Activated CD8-positive, alpha-beta T cell treated with anti-CD3 and anti-CD28 coated beads for 36 hours (primary cell): ENCODE measurements at regions not wholly inside any gene's neighbourhood (a gene's known extent, or its start where the extent isn't known, plus 50 kb on each side); places are given as distances from the start of the nearest gene placed in this dataset.

Experiments used
- ATAC-seq: fragments of 200-7000 bp; cut with Tn5 transposase; one replicate; pipeline ENCODE4 v1.10.0; 2021; ENCODE audit warnings: mild to moderate bottlenecking, moderate library complexity
- CTCF ChIA-PET: fragments of 350-600 bp; sonication (Branson Sonifier 250); formaldehyde crosslinking; loops from one replicate; lab custom pipeline; 2021; ENCODE audit warnings: antibody characterized with exemption; lab: Charles Lee
- POLR2A ChIA-PET: fragments of 350-600 bp; sonication (Branson Sonifier 250); formaldehyde crosslinking; loops from one replicate; lab custom pipeline; 2021; ENCODE audit warnings: antibody characterized with exemption; lab: Charles Lee
- DNase-seq: peaks from one replicate; pipeline ENCODE4 v3.0.0-alpha.2; 2020
- H3K27ac Mint-ChIP-seq: one replicate; pipeline ENCODE4 v1.8.0; 2021; ENCODE audit warnings: mild to moderate bottlenecking, mixed read lengths
- H3K27me3 Mint-ChIP-seq: one replicate; pipeline ENCODE4 v1.8.0; 2021; ENCODE audit warnings: mixed read lengths
- H3K36me3 Mint-ChIP-seq: one replicate; pipeline ENCODE4 v1.8.0; 2021; ENCODE audit warnings: low read depth, mixed read lengths
- H3K4me1 Mint-ChIP-seq: one replicate; pipeline ENCODE4 v1.8.0; 2021; ENCODE audit warnings: low read depth, mixed read lengths
- H3K4me3 Mint-ChIP-seq: one replicate; pipeline ENCODE4 v1.8.0; 2021; ENCODE audit warnings: mild to moderate bottlenecking, moderate library complexity, mixed read lengths
- H3K9me3 Mint-ChIP-seq: one replicate; pipeline ENCODE4 v1.8.0; 2021; ENCODE audit warnings: mixed read lengths
- CTCF ChIP-seq: fragments of 200-600 bp; IDR thresholded peaks from one replicate; pipeline ENCODE4 v1.8.0; 2022; ENCODE audit warnings: antibody characterized with exemption, mild to moderate bottlenecking
- intact Hi-C: fragments of 100-400 bp; cut with micrococcal nuclease; formaldehyde crosslinking; loops from one replicate; pipeline ENCODE4 v1.10.0; 2022

- CTCF ChIA-PET: no interaction called here
- ATAC-seq (no peak), DNase-seq (peak; percentile 2)
- peaks cover 25% of the 10 kb centered on the region for H3K9me3 Mint-ChIP-seq
- H3K36me3 Mint-ChIP-seq: no peaks in the 10 kb centered on the region
- POLR2A ChIA-PET: no interaction called here
- intact Hi-C loops: no loop called here
- no peaks in the 10 kb centered on the region for H3K27me3 Mint-ChIP-seq
- TF ChIP-seq CTCF: no peak
- no peaks in the 10 kb centered on the region for H3K4me1 Mint-ChIP-seq
- no peak overlapping the region for H3K27ac Mint-ChIP-seq
- no peak overlapping the region for H3K4me3 Mint-ChIP-seq
Measured at GRCh38 chr18:30192216-30192615, 850.3 kb downstream of the DSC3 start.

GRCh38 chr18:30186245-30186644, 856.3 kb downstream of the DSC3 start:
- ChIA-PET CTCF (no interaction called here), POLR2A (no interaction called here)
- DNase-seq (no peak), ATAC-seq (no peak)
- Mint-ChIP-seq H3K9me3 (peaks cover 13% of the 10 kb centered on the region), H3K4me3 (no peak overlapping the region), H3K4me1 (no peaks in the 10 kb centered on the region), H3K36me3 (no peaks in the 10 kb centered on the region), H3K27me3 (no peaks in the 10 kb centered on the region), H3K27ac (no peak overlapping the region)
- intact Hi-C loops: no loop called here
- TF ChIP-seq CTCF: no peak

- Mint-ChIP-seq H3K36me3 (no peaks in the 10 kb centered on the region), H3K27me3 (no peaks in the 10 kb centered on the region), H3K27ac (no peak overlapping the region), H3K4me3 (no peak overlapping the region), H3K9me3 (peaks cover 11% of the 10 kb centered on the region), H3K4me1 (no peaks in the 10 kb centered on the region)
- ATAC-seq: no peak
- intact Hi-C loops: no loop called here
- TF ChIP-seq CTCF: no peak
- ChIA-PET CTCF (no interaction called here), POLR2A (no interaction called here)
- no peak for DNase-seq
Measured at GRCh38 chr18:30177056-30177455, 865.5 kb downstream of the DSC3 start.

- no peaks in the 10 kb centered on the region for H3K4me1 Mint-ChIP-seq
- no peaks in the 10 kb centered on the region for H3K36me3 Mint-ChIP-seq
- no peak overlapping the region for H3K4me3 Mint-ChIP-seq
- ChIA-PET CTCF (no interaction called here), POLR2A (no interaction called here)
- no peak for TF ChIP-seq CTCF
- H3K9me3 Mint-ChIP-seq: peaks cover 9% of the 10 kb centered on the region
- H3K27me3 Mint-ChIP-seq: no peaks in the 10 kb centered on the region
- no peak for DNase-seq
- H3K27ac Mint-ChIP-seq: no peak overlapping the region
- no peak for ATAC-seq
- intact Hi-C loops: no loop called here
Measured at GRCh38 chr18:30175621-30176225, 866.8 kb downstream of the DSC3 start.

GRCh38 chr18:30175061-30175574, 867.4 kb downstream of the DSC3 start:
- intact Hi-C loops: no loop called here
- ChIA-PET CTCF (no interaction called here), POLR2A (no interaction called here)
- Mint-ChIP-seq H3K27me3 (no peaks in the 10 kb centered on the region), H3K27ac (no peak overlapping the region), H3K4me3 (no peak overlapping the region), H3K36me3 (no peaks in the 10 kb centered on the region), H3K4me1 (no peaks in the 10 kb centered on the region), H3K9me3 (peaks cover 9% of the 10 kb centered on the region)
- no peak for TF ChIP-seq CTCF
- DNase-seq: no peak
- ATAC-seq: no peak
